ENCODE measurements at regions not wholly inside any gene's neighbourhood (a gene's known extent, or its start where the extent isn't known, plus 50 kb on each side); places are given as distances from the start of the nearest gene placed in this dataset.

DNA sequence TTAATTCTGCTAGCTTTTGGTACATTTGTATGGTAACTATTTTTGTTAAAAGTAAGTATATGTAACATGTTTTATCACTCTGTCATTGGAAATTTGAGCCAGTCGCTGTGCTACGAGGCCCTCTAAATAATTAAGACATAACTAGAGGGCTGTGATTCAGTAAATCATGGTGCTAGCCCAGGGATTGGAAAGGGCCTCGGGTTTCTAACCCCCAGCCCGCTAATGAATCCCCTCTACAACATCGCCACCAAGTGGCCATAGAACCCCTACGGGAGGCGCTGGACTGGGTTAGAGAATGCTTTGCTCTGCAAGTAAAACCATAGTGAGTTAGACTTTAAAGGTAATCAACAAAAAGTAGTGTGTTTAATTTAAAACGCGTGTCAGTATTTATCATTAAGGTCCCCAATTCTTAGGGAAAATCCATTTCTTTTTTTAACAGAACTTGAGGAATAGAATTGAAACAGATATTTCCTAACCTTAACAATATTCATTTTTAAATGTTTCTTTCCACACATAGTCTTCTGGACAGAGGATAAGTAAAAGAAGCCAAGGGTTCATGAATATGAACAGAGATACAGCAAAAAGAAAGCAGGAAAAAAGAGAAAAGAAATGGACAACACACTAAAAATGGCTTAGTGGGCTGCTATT lies 744.7 kb downstream of the EPHA3 start:
- TF ChIP-seq EZH2 (IDR thresholded peaks at IDR 0.05; ENCODE audit: borderline replicate concordance) (no peak), EZH2phosphoT487 (IDR thresholded peaks at IDR 0.05; ENCODE audit: low read depth, severe bottlenecking, unreplicated experiment) (no peak)
- TF ChIP-seq, protein P1, sequence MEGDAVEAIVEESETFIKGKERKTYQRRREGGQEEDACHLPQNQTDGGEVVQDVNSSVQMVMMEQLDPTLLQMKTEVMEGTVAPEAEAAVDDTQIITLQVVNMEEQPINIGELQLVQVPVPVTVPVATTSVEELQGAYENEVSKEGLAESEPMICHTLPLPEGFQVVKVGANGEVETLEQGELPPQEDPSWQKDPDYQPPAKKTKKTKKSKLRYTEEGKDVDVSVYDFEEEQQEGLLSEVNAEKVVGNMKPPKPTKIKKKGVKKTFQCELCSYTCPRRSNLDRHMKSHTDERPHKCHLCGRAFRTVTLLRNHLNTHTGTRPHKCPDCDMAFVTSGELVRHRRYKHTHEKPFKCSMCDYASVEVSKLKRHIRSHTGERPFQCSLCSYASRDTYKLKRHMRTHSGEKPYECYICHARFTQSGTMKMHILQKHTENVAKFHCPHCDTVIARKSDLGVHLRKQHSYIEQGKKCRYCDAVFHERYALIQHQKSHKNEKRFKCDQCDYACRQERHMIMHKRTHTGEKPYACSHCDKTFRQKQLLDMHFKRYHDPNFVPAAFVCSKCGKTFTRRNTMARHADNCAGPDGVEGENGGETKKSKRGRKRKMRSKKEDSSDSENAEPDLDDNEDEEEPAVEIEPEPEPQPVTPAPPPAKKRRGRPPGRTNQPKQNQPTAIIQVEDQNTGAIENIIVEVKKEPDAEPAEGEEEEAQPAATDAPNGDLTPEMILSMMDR (IDR thresholded peaks at IDR 0.05; ENCODE audit: poor library complexity) = peak; percentile 90

All from hepatocyte (in vitro differentiated cells).